ENCODE measurements at regions not wholly inside any gene's neighbourhood (a gene's known extent, or its start where the extent isn't known, plus 50 kb on each side); places are given as distances from the start of the nearest gene placed in this dataset.

GRCh38 chr6:74650668-74651067 lies 555.2 kb downstream of the COL12A1 start:
- no peak for DNase-seq
- intact Hi-C loops (cut with DNase I) = no loop called here

- peak in 1 of 10 donors; percentile 43 for DNase-seq
- intact Hi-C loops (cut with DNase I) = no loop called here
Measured at GRCh38 chr6:74646461-74646860, 559.4 kb downstream of the COL12A1 start.

DNA sequence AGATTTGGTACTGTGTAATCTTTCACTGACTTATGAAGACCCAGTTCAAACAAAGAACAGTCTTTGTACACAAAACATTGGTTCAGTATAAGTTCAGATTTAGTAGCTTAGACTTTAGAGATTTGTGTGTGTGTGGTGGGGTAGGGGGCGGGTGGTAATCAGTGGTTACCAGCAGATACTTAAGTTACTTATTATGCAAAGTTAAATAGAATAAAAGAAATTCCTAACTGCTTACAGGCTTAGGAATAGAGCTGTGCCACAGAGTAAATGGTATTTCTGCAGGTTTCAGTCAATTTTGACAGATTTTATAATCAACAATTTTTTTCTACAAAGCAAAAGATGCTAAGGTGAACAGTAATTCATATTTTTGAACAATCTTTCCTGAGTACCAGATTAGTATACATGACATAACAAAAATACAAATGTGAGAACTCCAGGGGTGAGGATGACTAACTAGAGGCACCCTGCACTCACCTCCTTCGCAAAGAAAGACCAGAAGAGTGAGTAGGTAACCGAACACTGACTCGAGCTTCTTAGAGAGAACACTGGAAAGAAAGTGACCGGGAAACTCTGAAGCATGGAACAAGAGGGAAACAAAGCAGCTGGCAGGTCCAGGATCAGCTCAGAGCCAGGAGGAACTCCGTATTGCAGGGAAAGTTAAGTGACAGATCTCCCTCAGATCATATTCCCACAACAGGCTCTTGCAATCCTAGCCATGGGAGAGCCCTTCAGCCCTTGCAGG lies 560.6 kb downstream of the COL12A1 start:
- DNase-seq = no peak

DNA sequence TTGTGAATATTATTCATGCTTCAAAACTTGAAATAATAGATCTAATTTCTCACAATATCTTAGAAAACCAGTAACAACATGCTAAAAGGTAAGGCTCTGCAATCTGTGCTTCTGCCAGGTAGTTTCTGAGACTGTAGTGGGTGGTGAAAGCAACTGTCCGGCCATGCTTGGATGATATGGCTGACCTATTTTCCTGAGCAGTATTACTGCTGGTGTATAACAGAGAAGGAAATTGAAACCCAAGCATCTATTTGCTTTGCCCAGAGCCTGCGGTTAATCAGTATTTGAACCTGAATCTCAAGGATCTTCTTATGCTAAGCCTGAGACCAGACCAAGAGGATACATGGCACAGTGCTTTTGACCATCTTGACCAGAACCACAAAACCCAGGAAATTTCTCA lies 563.8 kb downstream of the COL12A1 start:
- intact Hi-C loops (cut with DNase I) = no loop called here
- DNase-seq = no peak

More for the DNA sequence above, 560.6 kb downstream of the COL12A1 start:
- intact Hi-C loops (cut with DNase I) = no loop called here

- DNase-seq = no peak
- intact Hi-C loops (cut with DNase I) = no loop called here
Measured at GRCh38 chr6:74638412-74638811, 567.4 kb downstream of the COL12A1 start.

- intact Hi-C loops (cut with DNase I) = no loop called here
- no peak for DNase-seq
Measured at GRCh38 chr6:74632196-74632875, 573.5 kb downstream of the COL12A1 start.

- DNase-seq = no peak
- intact Hi-C loops (cut with DNase I) = no loop called here
Measured at GRCh38 chr6:74631564-74631963, 574.3 kb downstream of the COL12A1 start.

GRCh38 chr6:74626288-74626687 lies 579.6 kb downstream of the COL12A1 start:
- intact Hi-C loops (cut with DNase I) = no loop called here
- peak in 2 of 10 donors; percentile 45 to 65 for DNase-seq

- no peak for DNase-seq
- intact Hi-C loops (cut with DNase I) = no loop called here
Measured at GRCh38 chr6:74623027-74623426, 582.8 kb downstream of the COL12A1 start.

GRCh38 chr6:74611220-74611619 lies 594.6 kb downstream of the COL12A1 start:
- DNase-seq = no peak
- intact Hi-C loops (cut with DNase I) = no loop called here

DNA sequence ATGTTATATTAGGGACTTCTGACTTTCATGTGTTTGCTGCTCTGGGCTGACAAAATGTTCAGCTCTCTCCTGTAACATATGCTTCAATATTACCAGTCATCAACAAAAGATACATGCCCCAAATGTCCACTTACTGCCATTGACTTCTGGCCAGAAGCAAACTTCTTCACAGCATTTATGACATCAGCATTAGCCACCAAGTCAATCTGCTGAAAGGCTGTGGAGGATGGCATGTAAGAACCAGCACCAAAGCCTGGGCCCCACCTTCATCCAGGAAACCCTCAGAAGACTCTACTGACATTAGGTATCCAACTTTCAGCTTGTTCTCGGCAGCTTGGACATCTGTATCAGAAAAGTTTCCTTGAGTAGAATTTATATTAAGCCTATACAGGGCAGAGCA lies 595.5 kb downstream of the COL12A1 start:
- intact Hi-C loops (cut with DNase I) = no loop called here
- no peak for DNase-seq

DNA sequence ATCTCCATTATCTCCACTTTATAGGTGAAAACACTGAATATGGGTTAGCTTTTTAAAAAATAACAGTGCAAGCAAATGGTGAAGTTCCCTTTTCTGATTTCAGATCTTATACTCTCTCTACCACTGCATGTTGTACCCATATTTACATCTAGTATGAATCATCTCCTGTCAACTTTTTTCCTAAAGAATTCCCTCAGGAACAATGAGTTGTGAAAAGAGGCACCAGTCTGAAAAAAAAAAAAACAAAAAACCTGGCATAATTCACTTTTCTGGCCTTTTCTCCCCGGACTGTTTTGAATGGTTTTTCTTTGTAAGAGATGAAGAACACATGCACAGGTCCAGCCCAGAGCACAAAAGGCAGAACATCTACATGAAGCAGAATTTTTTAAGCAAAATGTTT lies 596.0 kb downstream of the COL12A1 start:
- no peak for DNase-seq
- intact Hi-C loops (cut with DNase I) = no loop called here

DNA sequence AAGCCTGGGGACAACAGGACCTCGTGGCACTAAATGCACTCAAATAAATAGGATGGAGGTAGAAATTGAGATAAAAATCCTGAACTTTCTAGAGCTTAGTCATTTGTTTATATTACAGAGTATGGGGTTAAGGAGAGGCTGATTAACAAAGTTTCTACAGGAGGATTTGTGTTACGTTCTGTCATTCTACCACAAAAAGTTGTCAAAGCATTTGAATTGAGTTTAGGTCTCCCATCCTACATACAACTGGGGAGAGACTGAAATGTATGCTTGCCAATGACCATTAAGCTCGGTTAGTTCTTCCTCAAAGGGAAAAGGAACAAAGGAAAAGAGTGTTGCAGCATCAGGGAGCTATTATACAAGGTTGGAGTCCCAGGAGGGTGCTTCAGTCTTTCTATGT lies 597.9 kb downstream of the COL12A1 start:
- intact Hi-C loops (cut with DNase I) = no loop called here
- no peak for DNase-seq

DNA sequence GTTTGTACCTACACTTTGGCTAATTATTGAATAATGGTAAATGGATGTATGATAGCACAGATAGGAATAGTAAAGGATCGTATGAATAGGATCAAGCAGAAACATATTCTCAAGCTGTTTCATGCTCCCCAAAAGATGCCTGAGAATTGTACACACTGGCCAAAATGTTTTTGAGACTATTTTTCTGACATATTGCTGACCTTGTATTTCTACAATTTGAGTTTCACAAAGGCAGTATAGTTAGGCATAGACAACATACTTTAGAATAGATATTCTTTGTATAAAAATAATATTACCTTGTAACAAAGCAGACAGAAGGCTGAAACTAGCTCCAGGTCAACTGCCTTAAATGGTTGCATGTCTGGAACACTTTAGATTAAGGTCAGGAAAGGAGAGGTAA lies 598.4 kb downstream of the COL12A1 start:
- no peak for DNase-seq
- intact Hi-C loops (cut with DNase I) = no loop called here

DNA sequence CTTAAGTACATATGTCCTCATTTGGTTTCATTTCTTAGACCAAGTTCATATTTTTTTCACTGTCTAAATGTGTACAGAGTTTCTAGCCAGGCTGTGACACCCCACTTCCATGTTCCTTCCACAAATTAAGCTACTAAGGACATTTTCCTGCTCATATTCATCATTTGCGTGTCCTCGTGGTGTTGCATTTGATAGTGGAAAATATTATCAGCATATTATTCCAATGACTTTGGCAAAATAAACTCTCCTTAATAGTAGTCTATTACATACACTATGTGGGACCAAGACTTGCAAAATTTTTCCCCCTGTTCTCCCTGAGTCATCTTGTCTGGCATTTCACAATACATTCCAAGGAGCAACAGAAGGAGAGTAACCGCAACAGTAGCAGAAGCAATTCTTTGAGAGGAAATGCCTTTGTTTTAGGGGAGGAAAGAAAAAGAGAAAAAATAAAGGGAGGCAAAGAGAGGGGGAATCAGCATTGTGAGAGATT lies 599.2 kb downstream of the COL12A1 start:
- intact Hi-C loops (cut with DNase I) = no loop called here
- DNase-seq = no peak

DNA sequence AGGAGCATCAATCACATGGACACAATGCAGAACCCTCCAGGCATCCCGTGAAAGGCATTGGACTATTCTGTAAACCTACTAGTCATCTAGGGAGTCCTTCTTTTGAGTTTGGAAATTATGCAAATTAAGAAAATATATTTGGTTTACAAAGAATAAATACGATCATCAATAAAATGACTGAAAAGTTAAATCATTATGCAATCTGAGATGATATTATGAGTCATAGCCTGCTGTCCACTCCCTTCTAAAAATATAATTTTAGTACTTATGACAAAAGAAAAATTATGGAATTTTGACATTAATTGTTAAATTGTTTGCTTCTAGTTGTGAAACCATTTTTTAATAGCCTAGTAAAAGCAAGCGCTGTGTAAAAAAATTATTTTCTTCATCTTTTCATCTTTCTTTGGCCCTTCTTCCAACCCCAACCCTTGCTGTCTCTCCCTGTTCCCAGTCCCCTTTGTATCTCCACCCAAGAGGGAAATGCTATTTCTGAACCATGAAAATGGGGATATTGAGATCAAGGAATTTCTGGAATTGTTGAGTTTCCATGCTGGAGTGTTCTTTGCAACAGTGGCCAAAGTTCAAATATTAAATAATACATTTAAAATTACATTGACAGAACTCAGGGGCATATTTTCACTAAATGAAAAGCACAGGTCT lies 599.8 kb downstream of the COL12A1 start:
- no peak for DNase-seq
- intact Hi-C loops (cut with DNase I) = no loop called here

- intact Hi-C loops (cut with DNase I) = no loop called here
- no peak for DNase-seq
Measured at GRCh38 chr6:74604279-74604678, 601.6 kb downstream of the COL12A1 start.

DNA sequence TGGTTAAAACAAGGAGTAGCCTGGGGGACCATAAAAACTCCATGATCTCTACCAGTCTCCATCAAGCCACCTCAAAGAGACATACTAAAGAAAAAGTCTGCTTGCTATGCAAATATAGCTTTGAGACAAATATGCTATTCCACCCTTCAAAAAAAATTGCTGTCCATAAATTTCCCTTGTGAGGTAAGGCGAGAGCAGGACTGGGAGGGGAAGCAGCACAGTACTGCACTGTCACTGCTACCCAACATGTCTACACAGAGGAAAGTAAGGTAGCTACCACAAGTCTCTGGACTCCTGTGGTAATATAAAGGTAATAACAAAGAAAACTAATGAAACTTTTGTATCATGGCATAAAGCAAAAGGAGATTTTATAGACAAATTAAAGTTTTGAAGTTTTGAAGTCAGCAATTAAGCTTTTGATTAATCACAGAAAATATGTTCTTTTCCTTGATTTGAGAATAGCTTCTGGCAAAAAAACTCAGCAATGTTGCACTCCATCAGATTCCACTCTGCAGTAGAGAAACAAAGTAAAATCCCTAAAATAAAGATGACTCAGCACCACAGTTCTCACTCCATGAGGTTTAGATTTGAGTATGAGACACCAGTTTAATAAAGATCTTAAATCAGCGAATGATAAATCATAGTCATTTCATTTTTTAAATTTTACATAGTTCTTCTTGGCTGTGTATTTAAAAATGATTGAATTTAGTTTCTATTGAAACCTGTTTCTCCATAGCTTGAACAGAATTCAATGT lies 602.4 kb downstream of the COL12A1 start:
- no peak for DNase-seq
- intact Hi-C loops (cut with DNase I) = no loop called here

- no peak for DNase-seq
- intact Hi-C loops (cut with DNase I) = no loop called here
Measured at GRCh38 chr6:74602206-74602605, 603.6 kb downstream of the COL12A1 start.

DNA sequence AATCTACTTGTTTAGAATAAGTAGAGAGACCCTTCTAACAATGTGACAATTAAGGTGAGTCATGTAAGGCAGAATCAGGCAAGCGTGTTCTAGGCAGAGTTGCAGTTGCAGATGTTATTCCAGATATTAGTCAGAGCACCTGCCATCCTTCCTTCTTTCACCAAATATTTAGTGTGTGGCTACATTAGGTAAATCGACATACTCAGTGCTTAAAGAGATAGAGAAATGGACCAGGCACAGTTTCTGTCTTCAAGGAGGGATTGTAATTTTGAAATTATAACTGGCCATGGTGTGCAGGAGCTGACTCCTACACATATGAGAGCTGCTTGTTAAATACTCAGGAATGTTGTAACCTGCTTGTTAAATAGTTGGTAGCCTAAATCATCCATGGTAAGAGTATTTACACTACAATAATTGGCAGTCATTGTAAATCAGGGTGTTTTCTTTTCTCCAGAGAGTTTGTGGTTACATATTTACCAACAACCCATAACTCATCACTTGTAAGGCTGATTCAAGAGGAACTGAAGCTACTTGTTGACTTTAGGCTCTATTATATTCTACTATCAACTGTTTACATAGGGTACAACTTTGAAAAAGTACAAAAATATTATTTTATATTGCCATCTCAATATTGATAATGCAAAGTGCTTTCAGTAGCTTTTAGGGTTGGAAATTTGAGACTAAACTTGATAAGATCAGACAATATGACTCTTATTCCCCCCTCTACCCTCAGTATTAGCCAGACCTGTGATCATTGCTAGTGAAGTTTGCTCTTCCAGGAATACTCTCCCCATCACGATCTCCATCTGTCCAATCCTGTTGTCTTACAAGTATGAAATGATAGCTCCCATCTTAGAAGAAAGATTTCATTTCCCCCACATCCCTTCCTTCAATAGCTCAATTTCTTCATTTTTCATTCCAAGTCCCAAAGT lies 607.1 kb downstream of the COL12A1 start:
- intact Hi-C loops (cut with DNase I) = no loop called here

More for the DNA sequence above, 607.1 kb downstream of the COL12A1 start:
- no peak for DNase-seq
